ENCODE measurements at regions not wholly inside any gene's neighbourhood (a gene's known extent, or its start where the extent isn't known, plus 50 kb on each side); places are given as distances from the start of the nearest gene placed in this dataset.

- Histone ChIP-seq H3K4me3 (replicated peaks in 1 of 3; ENCODE audit: low read depth in 2 of 3, low read length in 3 of 3) (no peak overlapping the region), H3K4me1 (ENCODE audit: control insufficient read depth in 1 of 2, insufficient read depth in 2 of 2, low read length in 2 of 2) (no peaks in the 10 kb centered on the region), H3K9me3 (replicated peaks in 1 of 2; ENCODE audit: control insufficient read depth in 1 of 2, insufficient read depth in 1 of 2, low read length in 2 of 2) (no peaks in the 10 kb centered on the region), H3K4me2 (replicated peaks; ENCODE audit: extremely low read depth, low read length, poor library complexity, severe bottlenecking) (no peak overlapping the region), H3K27me3 (ENCODE audit: control insufficient read depth in 2 of 2, insufficient read depth in 2 of 2, low read length in 2 of 2) (no peaks in the 10 kb centered on the region), H4K20me1 (ENCODE audit: insufficient read depth, low read length) (no peaks in the 10 kb centered on the region), H2AFZ (ENCODE audit: insufficient read depth, low read depth, low read length, poor library complexity, severe bottlenecking) (no peak overlapping the region), H3K79me2 (ENCODE audit: insufficient read depth, low read length) (no peaks in the 10 kb centered on the region), H3K9ac (ENCODE audit: insufficient read depth, low read length, poor library complexity, severe bottlenecking) (no peak overlapping the region), H3K36me3 (replicated peaks in 1 of 2; ENCODE audit: control insufficient read depth in 1 of 2, insufficient read depth in 2 of 2, low read length in 2 of 2) (no peaks in the 10 kb centered on the region), H3K27ac (ENCODE audit: low read depth in 1 of 2, low read length in 2 of 2) (no peak overlapping the region)
- H3K4me1 Mint-ChIP-seq, result no peaks in the 10 kb centered on the region
- whole genome bisulfite sequencing (ENCODE audit: insufficient coverage), result no CpG with 5 or more reads among the region's 1 CpG
- H3K36me3 Mint-ChIP-seq, result no peaks in the 10 kb centered on the region
- no peak for TF ChIP-seq CTCF (IDR thresholded peaks at IDR 0.05)
- H3K27me3 Mint-ChIP-seq (ENCODE audit: low read depth in 3 of 3), result peaks cover 1 to 5% (median 3%) of the 10 kb centered on the region in 3 donors
- no peak for DNase-seq
- no peak overlapping the region for H3K27ac Mint-ChIP-seq
- intact Hi-C loops (cut with micrococcal nuclease), result no loop called here
- H3K9me3 Mint-ChIP-seq, result peaks cover 0 to 2% (median 0%) of the 10 kb centered on the region in 7 donors
- no peak overlapping the region for H3K4me3 Mint-ChIP-seq
Measured at GRCh38 chr2:196314157-196314556, 142.8 kb upstream of the STK17B start.

- H3K4me1 Mint-ChIP-seq, result no peaks in the 10 kb centered on the region
- Histone ChIP-seq H2AFZ (ENCODE audit: insufficient read depth, low read depth, low read length, poor library complexity, severe bottlenecking) (no peak overlapping the region), H3K79me2 (ENCODE audit: insufficient read depth, low read length) (no peaks in the 10 kb centered on the region), H3K4me2 (replicated peaks; ENCODE audit: extremely low read depth, low read length, poor library complexity, severe bottlenecking) (no peak overlapping the region), H3K4me3 (replicated peaks in 1 of 3; ENCODE audit: low read depth in 2 of 3, low read length in 3 of 3) (no peak overlapping the region), H3K27ac (ENCODE audit: low read depth in 1 of 2, low read length in 2 of 2) (no peak overlapping the region), H3K36me3 (replicated peaks in 1 of 2; ENCODE audit: control insufficient read depth in 1 of 2, insufficient read depth in 2 of 2, low read length in 2 of 2) (no peaks in the 10 kb centered on the region), H3K9me3 (replicated peaks in 1 of 2; ENCODE audit: control insufficient read depth in 1 of 2, insufficient read depth in 1 of 2, low read length in 2 of 2) (no peaks in the 10 kb centered on the region), H3K4me1 (ENCODE audit: control insufficient read depth in 1 of 2, insufficient read depth in 2 of 2, low read length in 2 of 2) (no peaks in the 10 kb centered on the region), H3K27me3 (ENCODE audit: control insufficient read depth in 2 of 2, insufficient read depth in 2 of 2, low read length in 2 of 2) (no peaks in the 10 kb centered on the region), H4K20me1 (ENCODE audit: insufficient read depth, low read length) (no peaks in the 10 kb centered on the region), H3K9ac (ENCODE audit: insufficient read depth, low read length, poor library complexity, severe bottlenecking) (no peak overlapping the region)
- TF ChIP-seq CTCF (IDR thresholded peaks at IDR 0.05), result no peak
- peaks cover 0 to 2% (median 0%) of the 10 kb centered on the region in 7 donors for H3K9me3 Mint-ChIP-seq
- peaks cover 1 to 4% (median 4%) of the 10 kb centered on the region in 3 donors for H3K27me3 Mint-ChIP-seq (ENCODE audit: low read depth in 3 of 3)
- DNase-seq, result no peak
- intact Hi-C loops (cut with micrococcal nuclease), result no loop called here
- no peaks in the 10 kb centered on the region for H3K36me3 Mint-ChIP-seq
- 100% methylated on average over 2 of the region's 4 CpGs for WGBS (ENCODE audit: insufficient coverage)
- no peak overlapping the region for H3K4me3 Mint-ChIP-seq
- H3K27ac Mint-ChIP-seq, result no peak overlapping the region
Measured at GRCh38 chr2:196314780-196315179, 143.4 kb upstream of the STK17B start.

All from CD14-positive monocyte (primary cell).